B cell (primary cell): ENCODE measurements at regions not wholly inside any gene's neighbourhood (a gene's known extent, or its start where the extent isn't known, plus 50 kb on each side); places are given as distances from the start of the nearest gene placed in this dataset.

ENCODE experiments used
- ATAC-seq: fragments of 200-7000 bp; cut with Tn5 transposase; one replicate; pipeline ENCODE4 v1.10.0; 2021; ENCODE audit warnings: low read depth, mild to moderate bottlenecking, moderate number of reproducible peaks, moderate library complexity
- CTCF ChIA-PET: fragments of 350-600 bp; sonication (Branson Sonifier 250); formaldehyde crosslinking; loops from one replicate; lab custom pipeline; 2021; ENCODE audit warnings: antibody characterized with exemption, inconsistent platforms; lab: Charles Lee
- POLR2A ChIA-PET: fragments of 350-600 bp; sonication (Branson Sonifier 250); formaldehyde crosslinking; loops from one replicate; lab custom pipeline; 2021; ENCODE audit warnings: antibody characterized with exemption; lab: Charles Lee
- DNase-seq: peaks from one replicate; pipeline ENCODE4 v3.0.0; 2013
- H2AFZ ChIP-seq: 2 replicates; pipeline ENCODE4 v1.6.1; 2012; ENCODE audit warnings: mild to moderate bottlenecking, low read depth, low read length; ENCODE audit not compliant: insufficient read depth, poor library complexity, severe bottlenecking
- H3K27ac ChIP-seq, 2 donors: 1 replicate in 1 of 2; 2 replicates in 1 of 2; pipeline ENCODE4 v1.5.1; 2012 to 2013; ENCODE audit warnings: low read length in 2 of 2, mild to moderate bottlenecking in 2 of 2, moderate library complexity in 1 of 2
- H3K27me3 ChIP-seq, 4 experiments: fragments of 200-600 bp in 1 of 4; sonication (generic) in 1 of 4; replicated peaks in 1 of 4; 1 replicate in 2 of 4; 2 replicates in 2 of 4; pipeline versions ENCODE4 v1.6.1 to v1.7.0; 2013 to 2016; ENCODE audit warnings: low read length in 3 of 4, mild to moderate bottlenecking in 2 of 4, mixed read lengths in 1 of 4, moderate library complexity in 1 of 4; ENCODE audit not compliant: insufficient read depth in 4 of 4, control insufficient read depth in 3 of 4; ENCODE audit errors: control extremely low read depth in 1 of 4
- H3K36me3 ChIP-seq, 2 experiments: replicated peaks in 1 of 2; 1 replicate in 1 of 2; 2 replicates in 1 of 2; pipeline versions ENCODE4 v1.6.1 to v1.7.1; 2013; ENCODE audit warnings: low read length in 1 of 2; ENCODE audit not compliant: insufficient read depth in 2 of 2, control insufficient read depth in 1 of 2; ENCODE audit errors: control extremely low read depth in 1 of 2, extremely low read depth in 1 of 2
- H3K4me1 ChIP-seq, 2 donors: fragments of 200-600 bp in 1 of 2; sonication (generic) in 1 of 2; 1 replicate in 1 of 2; 2 replicates in 1 of 2; pipeline versions ENCODE4 v1.5.1 to v1.6.1; 2013 to 2017; ENCODE audit warnings: low read length in 2 of 2; ENCODE audit not compliant: control insufficient read depth in 2 of 2, insufficient read depth in 2 of 2
- H3K4me2 ChIP-seq: replicated peaks from 2 replicates; pipeline ENCODE3; 2012; ENCODE audit warnings: mild to moderate bottlenecking, low read depth, low read length; ENCODE audit not compliant: poor library complexity, severe bottlenecking
- H3K4me3 ChIP-seq, 5 experiments: fragments of 200-600 bp in 1 of 5; sonication (generic) in 1 of 5; 1 replicate in 3 of 5; 2 replicates in 2 of 5; pipeline versions ENCODE4 v1.5.1 to v1.7.0; 2011 to 2016; ENCODE audit warnings: low read length in 4 of 5, mild to moderate bottlenecking in 4 of 5, low read depth in 2 of 5, control low read depth in 1 of 5, moderate library complexity in 1 of 5; ENCODE audit not compliant: insufficient read depth in 1 of 5; ENCODE audit errors: control extremely low read depth in 1 of 5, extremely low read depth in 1 of 5
- H3K79me2 ChIP-seq: fragments of 200-600 bp; sonication (generic); one replicate; pipeline ENCODE4 v1.6.0; 2016; ENCODE audit warnings: low read length; ENCODE audit not compliant: control insufficient read depth, insufficient read depth
- H3K9ac ChIP-seq: fragments of 200-600 bp; sonication (generic); 2 replicates; pipeline ENCODE4 v1.6.1; 2017; ENCODE audit warnings: mild to moderate bottlenecking, low read length, moderate library complexity
- H3K9me3 ChIP-seq, 3 donors: one replicate each; pipeline versions ENCODE4 v1.6.1 to v1.7.1; 2013; ENCODE audit warnings: low read length in 2 of 3; ENCODE audit not compliant: control insufficient read depth in 2 of 3, insufficient read depth in 1 of 3; ENCODE audit errors: control extremely low read depth in 1 of 3
- H4K20me1 ChIP-seq: 2 replicates; pipeline ENCODE4 v1.6.0; 2012; ENCODE audit warnings: mild to moderate bottlenecking, low read length; ENCODE audit not compliant: insufficient read depth, control insufficient read depth, poor library complexity, severe bottlenecking
- H3K27ac Mint-ChIP-seq: one replicate; pipeline ENCODE4 v1.8.0; 2021; ENCODE audit warnings: mixed read lengths
- H3K27me3 Mint-ChIP-seq: one replicate; pipeline ENCODE4 v1.8.0; 2021; ENCODE audit warnings: mixed read lengths
- H3K4me1 Mint-ChIP-seq: one replicate; pipeline ENCODE4 v1.8.0; 2021; ENCODE audit warnings: mixed read lengths
- H3K4me3 Mint-ChIP-seq: one replicate; pipeline ENCODE4 v1.8.0; 2021; ENCODE audit warnings: mixed read lengths
- H3K9me3 Mint-ChIP-seq: one replicate; pipeline ENCODE4 v1.8.0; 2022; ENCODE audit warnings: mixed read lengths; ENCODE audit not compliant: insufficient read depth
- EZH2 ChIP-seq: IDR thresholded peaks from 2 replicates; pipeline ENCODE4 v1.6.1; 2012; ENCODE audit warnings: borderline replicate concordance, low read depth, mild to moderate bottlenecking, moderate library complexity, low read length; ENCODE audit not compliant: insufficient read depth, poor library complexity, severe bottlenecking
- WGBS: methylation state at CpG from one replicate; pipeline ENCODE4 v1.1.5; 2013; ENCODE audit warnings: missing lambda C conversion rate; ENCODE audit not compliant: insufficient coverage; 5-methylcytosine and 5-hydroxymethylcytosine counted together
- intact Hi-C: fragments of 100-400 bp; cut with micrococcal nuclease; formaldehyde crosslinking; loops from one replicate; pipeline ENCODE4 v1.10.0; 2022
- TF ChIP-seq, protein P1 (sequence below): fragments of 200-600 bp; IDR thresholded peaks from one replicate; pipeline ENCODE4 v1.8.0; 2022; ENCODE audit warnings: antibody characterized with exemption, mild to moderate bottlenecking

DNA sequence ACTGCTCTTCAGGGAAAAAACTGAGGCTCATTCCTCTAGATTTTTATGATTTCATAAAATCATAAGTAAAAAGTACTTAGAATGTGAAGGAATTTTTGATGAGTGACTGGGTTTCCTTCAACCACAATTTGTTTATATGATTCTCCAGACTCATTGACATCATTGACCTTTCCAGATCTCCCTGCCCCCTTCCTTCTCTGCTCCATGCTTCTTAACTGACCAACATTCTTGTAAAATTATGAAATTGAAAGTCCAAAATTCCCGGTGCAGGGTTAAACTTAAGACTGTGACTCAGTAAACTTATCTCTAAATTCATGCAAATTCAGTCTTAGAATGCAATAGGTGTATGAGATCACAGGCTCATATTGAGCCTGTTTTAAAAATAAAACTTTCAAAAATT, 648.9 kb downstream of the TDRD15 start:
- no peaks in the 10 kb centered on the region for H3K4me1 Mint-ChIP-seq
- Histone ChIP-seq H3K4me1 (no peaks in the 10 kb centered on the region), H3K4me2 (no peak overlapping the region), H3K27me3 (no peaks in the 10 kb centered on the region), H3K9me3 (no peaks in the 10 kb centered on the region), H2AFZ (no peak overlapping the region), H3K27ac (no peak overlapping the region), H4K20me1 (no peaks in the 10 kb centered on the region), H3K4me3 (no peak overlapping the region), H3K9ac (no peak overlapping the region), H3K79me2 (no peaks in the 10 kb centered on the region), H3K36me3 (no peaks in the 10 kb centered on the region)
- H3K27ac Mint-ChIP-seq: no peak overlapping the region
- CTCF ChIA-PET: no interaction called here
- ATAC-seq (no peak), DNase-seq (no peak)
- no peak overlapping the region for H3K4me3 Mint-ChIP-seq
- intact Hi-C loops: no loop called here
- no peaks in the 10 kb centered on the region for H3K9me3 Mint-ChIP-seq
- no peaks in the 10 kb centered on the region for H3K27me3 Mint-ChIP-seq
- POLR2A ChIA-PET: no interaction called here
- no CpG with 5 or more reads among the region's 1 CpG for WGBS
- no peak for TF ChIP-seq EZH2
- TF ChIP-seq, protein P1, sequence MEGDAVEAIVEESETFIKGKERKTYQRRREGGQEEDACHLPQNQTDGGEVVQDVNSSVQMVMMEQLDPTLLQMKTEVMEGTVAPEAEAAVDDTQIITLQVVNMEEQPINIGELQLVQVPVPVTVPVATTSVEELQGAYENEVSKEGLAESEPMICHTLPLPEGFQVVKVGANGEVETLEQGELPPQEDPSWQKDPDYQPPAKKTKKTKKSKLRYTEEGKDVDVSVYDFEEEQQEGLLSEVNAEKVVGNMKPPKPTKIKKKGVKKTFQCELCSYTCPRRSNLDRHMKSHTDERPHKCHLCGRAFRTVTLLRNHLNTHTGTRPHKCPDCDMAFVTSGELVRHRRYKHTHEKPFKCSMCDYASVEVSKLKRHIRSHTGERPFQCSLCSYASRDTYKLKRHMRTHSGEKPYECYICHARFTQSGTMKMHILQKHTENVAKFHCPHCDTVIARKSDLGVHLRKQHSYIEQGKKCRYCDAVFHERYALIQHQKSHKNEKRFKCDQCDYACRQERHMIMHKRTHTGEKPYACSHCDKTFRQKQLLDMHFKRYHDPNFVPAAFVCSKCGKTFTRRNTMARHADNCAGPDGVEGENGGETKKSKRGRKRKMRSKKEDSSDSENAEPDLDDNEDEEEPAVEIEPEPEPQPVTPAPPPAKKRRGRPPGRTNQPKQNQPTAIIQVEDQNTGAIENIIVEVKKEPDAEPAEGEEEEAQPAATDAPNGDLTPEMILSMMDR: no peak

DNA sequence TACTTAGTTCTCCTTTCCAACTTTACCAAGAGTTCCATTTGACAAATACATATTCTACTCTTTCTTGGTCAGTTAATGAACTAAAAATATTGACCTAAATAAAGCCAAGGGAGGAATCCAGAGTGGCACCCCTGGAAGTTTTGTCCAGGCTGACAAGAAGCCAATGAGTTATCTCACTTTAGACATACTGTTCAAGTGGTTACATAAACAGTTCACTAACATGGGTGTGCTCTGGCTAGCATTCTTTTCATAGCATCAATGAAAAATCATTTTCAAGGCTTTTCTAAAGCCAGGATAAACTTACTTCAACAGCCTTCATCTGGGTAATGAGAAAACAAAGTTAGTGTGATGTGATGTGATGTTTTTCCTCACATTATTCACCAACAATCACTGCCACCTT, 649.4 kb downstream of the TDRD15 start:
- no peak overlapping the region for H3K27ac Mint-ChIP-seq
- Histone ChIP-seq H3K27me3 (no peaks in the 10 kb centered on the region), H3K36me3 (no peaks in the 10 kb centered on the region), H3K79me2 (no peaks in the 10 kb centered on the region), H3K9ac (no peak overlapping the region), H3K4me2 (no peak overlapping the region), H3K27ac (no peak overlapping the region), H3K4me1 (no peaks in the 10 kb centered on the region), H4K20me1 (no peaks in the 10 kb centered on the region), H3K4me3 (no peak overlapping the region), H2AFZ (no peak overlapping the region), H3K9me3 (no peaks in the 10 kb centered on the region)
- H3K9me3 Mint-ChIP-seq: no peaks in the 10 kb centered on the region
- TF ChIP-seq, protein P1: no peak
- no peak for TF ChIP-seq EZH2
- ChIA-PET POLR2A (no interaction called here), CTCF (no interaction called here)
- DNase-seq: no peak
- intact Hi-C loops: no loop called here
- H3K4me3 Mint-ChIP-seq: no peak overlapping the region
- no peak for ATAC-seq
- no peaks in the 10 kb centered on the region for H3K4me1 Mint-ChIP-seq
- H3K27me3 Mint-ChIP-seq: no peaks in the 10 kb centered on the region
